Cardiac fibroblast (primary cell): ENCODE measurements at regions not wholly inside any gene's neighbourhood (a gene's known extent, or its start where the extent isn't known, plus 50 kb on each side); places are given as distances from the start of the nearest gene placed in this dataset.

Source experiments
- DNase-seq, 2 donors: peaks; one replicate each; pipeline versions ENCODE4 v3.0.0 to v3.0.0-alpha.2; 2010; ENCODE audit warnings: low read depth in 2 of 2
- H3K4me3 ChIP-seq, 2 donors: replicated peaks in 1 of 2; 1 replicate in 1 of 2; 2 replicates in 1 of 2; pipeline ENCODE4 v1.5.1; 2011; ENCODE audit warnings: low read depth in 2 of 2, low read length in 2 of 2, mild to moderate bottlenecking in 2 of 2, moderate library complexity in 1 of 2
- TF ChIP-seq, protein P1 (sequence below): IDR thresholded peaks from one replicate; pipeline ENCODE4 v1.5.1; 2011; ENCODE audit warnings: low read depth, mild to moderate bottlenecking, low read length, inconsistent platforms

DNA sequence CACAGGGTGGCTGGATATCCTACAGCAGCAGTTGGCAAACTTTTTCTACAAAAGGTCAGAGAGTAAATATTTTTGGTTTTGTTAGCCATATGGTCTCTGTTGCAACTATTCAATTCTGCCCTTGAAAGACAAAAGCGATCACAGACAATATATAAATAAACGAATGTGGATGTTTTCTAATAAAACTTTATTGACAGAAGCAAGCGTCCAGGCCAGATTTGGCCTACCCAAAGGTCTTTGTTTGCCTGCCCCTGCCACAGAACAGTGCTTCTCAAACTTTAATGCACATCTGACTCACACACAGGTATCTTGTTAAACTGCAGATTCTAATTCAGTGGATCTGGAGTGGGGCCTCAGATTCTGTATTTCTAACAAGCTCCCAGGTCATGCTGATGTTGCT is 621.4 kb upstream of the DIPK2B start:
- no peak for DNase-seq
- TF ChIP-seq, protein P1, sequence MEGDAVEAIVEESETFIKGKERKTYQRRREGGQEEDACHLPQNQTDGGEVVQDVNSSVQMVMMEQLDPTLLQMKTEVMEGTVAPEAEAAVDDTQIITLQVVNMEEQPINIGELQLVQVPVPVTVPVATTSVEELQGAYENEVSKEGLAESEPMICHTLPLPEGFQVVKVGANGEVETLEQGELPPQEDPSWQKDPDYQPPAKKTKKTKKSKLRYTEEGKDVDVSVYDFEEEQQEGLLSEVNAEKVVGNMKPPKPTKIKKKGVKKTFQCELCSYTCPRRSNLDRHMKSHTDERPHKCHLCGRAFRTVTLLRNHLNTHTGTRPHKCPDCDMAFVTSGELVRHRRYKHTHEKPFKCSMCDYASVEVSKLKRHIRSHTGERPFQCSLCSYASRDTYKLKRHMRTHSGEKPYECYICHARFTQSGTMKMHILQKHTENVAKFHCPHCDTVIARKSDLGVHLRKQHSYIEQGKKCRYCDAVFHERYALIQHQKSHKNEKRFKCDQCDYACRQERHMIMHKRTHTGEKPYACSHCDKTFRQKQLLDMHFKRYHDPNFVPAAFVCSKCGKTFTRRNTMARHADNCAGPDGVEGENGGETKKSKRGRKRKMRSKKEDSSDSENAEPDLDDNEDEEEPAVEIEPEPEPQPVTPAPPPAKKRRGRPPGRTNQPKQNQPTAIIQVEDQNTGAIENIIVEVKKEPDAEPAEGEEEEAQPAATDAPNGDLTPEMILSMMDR, result no peak
- H3K4me3 ChIP-seq, result no peak overlapping the region

DNA sequence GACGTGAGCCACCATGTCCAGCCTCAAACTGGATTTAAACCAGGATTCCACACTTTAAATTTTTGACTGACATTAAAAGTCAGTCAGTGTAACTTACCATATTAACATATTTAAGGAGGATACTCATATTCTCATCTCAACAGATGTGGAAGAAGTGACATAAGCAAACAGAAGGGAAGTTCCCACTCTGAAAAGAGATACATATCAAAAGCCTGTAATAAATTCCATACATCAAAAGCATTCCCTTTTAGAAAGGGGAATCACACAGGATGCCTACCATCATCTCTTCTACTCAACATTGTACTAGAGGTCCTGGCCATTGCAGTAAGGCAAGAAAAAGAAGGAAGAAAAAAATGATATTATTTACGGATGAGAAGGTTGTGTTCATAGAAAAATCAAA is 618.2 kb upstream of the DIPK2B start:
- no peak for DNase-seq
- H3K4me3 ChIP-seq, result no peak overlapping the region
- TF ChIP-seq, protein P1, result no peak

DNA sequence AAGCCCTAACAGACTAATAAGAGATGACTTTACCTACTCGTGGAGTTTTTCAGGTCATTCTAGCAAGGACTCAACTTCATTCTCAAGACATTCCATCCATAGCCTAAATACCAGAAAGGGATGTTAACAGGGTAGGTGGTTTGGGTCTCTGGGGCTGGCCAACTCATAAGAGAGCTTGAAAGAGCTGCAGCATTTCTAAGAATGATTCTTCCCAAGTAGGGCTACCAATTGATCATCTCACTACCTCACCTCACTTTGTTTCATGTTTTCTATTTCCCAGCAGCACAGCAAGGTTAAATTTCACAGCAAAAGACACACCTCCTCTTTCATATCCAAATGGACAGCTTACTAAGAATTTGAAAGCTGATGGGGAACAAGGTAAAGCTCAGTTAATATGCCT is 614.8 kb upstream of the DIPK2B start:
- DNase-seq, result no peak
- TF ChIP-seq, protein P1, result no peak
- no peak overlapping the region for H3K4me3 ChIP-seq

DNA sequence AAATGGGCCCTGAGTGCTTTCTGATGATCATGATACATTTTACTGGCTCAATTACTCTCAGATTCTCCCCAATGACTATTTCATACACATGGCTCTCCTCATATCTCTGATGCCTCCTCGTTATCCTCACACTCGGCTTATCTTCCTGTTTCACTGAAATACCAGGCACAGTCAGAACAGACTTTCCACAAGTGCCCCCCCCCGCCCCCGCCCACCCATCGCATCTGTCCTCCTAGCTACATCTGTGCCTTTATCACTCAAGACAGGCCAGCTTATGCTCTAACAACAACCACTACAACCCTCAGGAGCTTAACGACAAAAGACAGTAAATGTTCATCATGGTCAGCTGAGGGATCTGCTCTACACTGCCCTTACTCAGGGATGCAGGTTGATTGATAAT is 610.6 kb upstream of the DIPK2B start:
- no peak for DNase-seq
- TF ChIP-seq, protein P1, result no peak
- no peak overlapping the region for H3K4me3 ChIP-seq

DNA sequence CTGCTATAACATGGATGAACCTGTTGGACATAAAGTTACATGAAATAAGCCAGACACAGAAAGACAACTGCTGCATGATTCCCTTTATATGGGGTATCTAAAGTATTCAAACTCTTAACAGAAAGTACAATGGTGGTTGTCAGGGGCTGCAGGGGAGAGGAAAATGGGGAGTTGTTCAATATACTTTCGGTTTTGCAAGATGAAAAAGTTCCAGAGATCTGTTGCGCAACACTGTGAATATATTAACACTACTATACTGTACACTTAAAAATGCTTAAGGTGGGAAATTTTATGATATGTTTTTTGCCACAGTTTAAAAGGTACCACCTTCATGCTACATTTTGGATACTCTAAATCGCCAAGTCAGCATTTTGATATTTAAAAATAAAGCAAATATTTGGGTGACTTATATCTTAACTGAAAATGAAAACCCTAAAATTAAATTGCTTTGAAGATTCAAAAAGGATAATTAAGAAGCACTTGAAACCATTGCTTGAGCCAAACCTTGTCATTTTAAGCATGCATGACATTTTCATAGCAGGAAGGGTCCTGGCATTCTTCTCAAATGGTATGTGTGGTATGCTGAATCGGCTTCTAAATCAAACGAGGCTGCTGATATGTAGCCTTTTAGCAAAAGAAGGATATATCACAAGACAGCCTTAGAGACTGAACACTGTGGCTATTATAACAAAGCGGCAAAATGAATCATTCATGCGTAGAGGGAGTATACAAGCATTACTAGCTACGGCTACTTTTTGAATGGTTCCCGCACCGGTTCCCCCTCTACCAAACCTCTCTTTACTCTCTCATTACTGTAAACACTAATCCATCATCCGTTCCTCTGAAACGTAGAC is 607.1 kb upstream of the DIPK2B start:
- DNase-seq, result peak; percentile 62 to 80
- H3K4me3 ChIP-seq, result peak overlapping the region; percentile 11 to 27
- TF ChIP-seq, protein P1, result no peak

DNA sequence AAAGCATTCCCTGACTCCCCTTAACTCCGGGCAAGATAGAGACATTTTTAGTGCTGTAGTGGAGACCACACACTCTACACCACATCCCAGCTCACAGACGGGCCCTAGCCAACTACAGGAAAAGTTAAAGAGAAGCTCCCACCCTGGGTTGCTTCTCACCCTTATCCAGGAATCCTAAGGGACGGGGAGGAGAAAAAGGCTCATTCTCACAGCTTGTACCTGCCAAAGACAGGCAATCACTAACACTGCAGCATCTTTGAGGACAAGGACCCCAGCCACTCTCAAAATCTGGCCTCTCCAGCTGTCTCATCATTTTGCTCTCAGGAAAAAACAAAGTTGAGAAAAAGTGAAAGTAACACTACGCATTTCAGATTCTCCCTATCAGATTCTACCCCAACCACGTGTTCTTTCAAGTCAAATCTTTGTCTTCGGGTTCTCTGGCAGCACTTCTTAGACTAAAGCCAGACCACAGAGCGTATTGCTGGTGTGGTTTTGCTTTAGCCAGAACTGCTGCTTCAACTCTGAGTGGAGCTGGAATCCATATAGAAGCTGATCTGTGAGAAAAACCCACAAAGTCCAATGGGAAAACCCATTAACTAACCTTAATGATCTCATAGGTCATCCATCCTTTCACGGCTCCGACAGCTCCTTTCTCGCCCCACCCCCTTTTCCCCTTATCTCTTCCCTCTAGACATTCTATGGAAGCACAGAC is 605.9 kb upstream of the DIPK2B start:
- H3K4me3 ChIP-seq, result peak overlapping the region; percentile 31 to 41
- DNase-seq, result peak; percentile 81 to 85
- TF ChIP-seq, protein P1, result no peak
